Caki2 (cell line): ENCODE measurements at regions not wholly inside any gene's neighbourhood (a gene's known extent, or its start where the extent isn't known, plus 50 kb on each side); places are given as distances from the start of the nearest gene placed in this dataset.
A peak's percentile ranks its signal among the peaks of the same experiment; 100 is the strongest.

Experiments used
- DNase-seq: peaks from one replicate; pipeline ENCODE4 v3.0.0-alpha.2; 2015; ENCODE audit warnings: low read depth
- in situ Hi-C: cut with HindIII; loops from 2 replicates; pipeline ENCODE4 v1.10.0; 2016; ENCODE audit warnings: low sequenced_read_pairs, low pct_unique_long_range_greater_than_20kb, mixed read lengths

GRCh38 chr14:103204852-103205540, 81.7 kb downstream of the TNFAIP2 start:
- in situ Hi-C loops: no loop called here
- peak; percentile 11 for DNase-seq

GRCh38 chr14:103205541-103205906, 82.3 kb downstream of the TNFAIP2 start:
- DNase-seq: peak; percentile 26
- in situ Hi-C loops: no loop called here

- DNase-seq: peak; percentile 40
- in situ Hi-C loops: no loop called here
These were observed 82.8 kb downstream of the TNFAIP2 start for GRCh38 chr14:103206023-103206481.

- in situ Hi-C loops: no loop called here
- DNase-seq: peak; percentile 71
These were observed 83.7 kb downstream of the TNFAIP2 start for GRCh38 chr14:103206836-103207387.

- in situ Hi-C loops: no loop called here
- DNase-seq: peak; percentile 56
These were observed 84.3 kb downstream of the TNFAIP2 start for GRCh38 chr14:103207388-103208072.

- in situ Hi-C loops: no loop called here
- DNase-seq: peak; percentile 30
These were observed 85.8 kb downstream of the TNFAIP2 start for GRCh38 chr14:103209054-103209453.

GRCh38 chr14:103209506-103209905, 86.2 kb downstream of the TNFAIP2 start:
- in situ Hi-C loops: no loop called here
- no peak for DNase-seq

- in situ Hi-C loops: no loop called here
- no peak for DNase-seq
These were observed 90.1 kb downstream of the TNFAIP2 start for GRCh38 chr14:103213331-103213730.

- in situ Hi-C loops: no loop called here
- no peak for DNase-seq
These were observed 91.2 kb downstream of the TNFAIP2 start for GRCh38 chr14:103214461-103214958.

- in situ Hi-C loops: no loop called here
- no peak for DNase-seq
These were observed 93.1 kb downstream of the TNFAIP2 start for GRCh38 chr14:103216399-103216798.

- in situ Hi-C loops: no loop called here
- no peak for DNase-seq
These were observed 93.6 kb downstream of the TNFAIP2 start for GRCh38 chr14:103216857-103217256.

GRCh38 chr14:103217538-103217937, 94.3 kb downstream of the TNFAIP2 start:
- DNase-seq: no peak
- in situ Hi-C loops: no loop called here

- in situ Hi-C loops: no loop called here
- DNase-seq: no peak
These were observed 97.1 kb downstream of the TNFAIP2 start for GRCh38 chr14:103220134-103220981.

GRCh38 chr14:103220982-103221641, 97.9 kb downstream of the TNFAIP2 start:
- in situ Hi-C loops: no loop called here
- DNase-seq: no peak

GRCh38 chr14:103221781-103222358, 98.6 kb downstream of the TNFAIP2 start:
- DNase-seq: no peak
- in situ Hi-C loops: no loop called here

- no peak for DNase-seq
These were observed 100.6 kb downstream of the TNFAIP2 start for GRCh38 chr14:103223818-103224352.

GRCh38 chr14:103225062-103225461, 101.8 kb downstream of the TNFAIP2 start:
- DNase-seq: no peak
- in situ Hi-C loops: no loop called here

More at GRCh38 chr14:103223818-103224352, 100.6 kb downstream of the TNFAIP2 start:
- in situ Hi-C loops: no loop called here
